Right ventricle myocardium superior (tissue), 1 donor: ENCODE measurements at regions not wholly inside any gene's neighbourhood (a gene's known extent, or its start where the extent isn't known, plus 50 kb on each side); places are given as distances from the start of the nearest gene placed in this dataset.

ENCODE experiments used
- ATAC-seq: fragments of 200-7000 bp; cut with Tn5 transposase; one replicate; pipeline ENCODE4 v1.9.1; 2020; ENCODE audit warnings: mild to moderate bottlenecking; ENCODE audit not compliant: poor library complexity
- DNase-seq: peaks from one replicate; pipeline ENCODE4 v3.0.0-alpha.2; 2020
- intact Hi-C: fragments of 100-400 bp; cut with DNase I; formaldehyde crosslinking; loops from one replicate; pipeline ENCODE4 v1.11.2; 2022
- donor health status: DM: no; HTN: yes; CAD: no; lungs with severe emphysema.

DNA sequence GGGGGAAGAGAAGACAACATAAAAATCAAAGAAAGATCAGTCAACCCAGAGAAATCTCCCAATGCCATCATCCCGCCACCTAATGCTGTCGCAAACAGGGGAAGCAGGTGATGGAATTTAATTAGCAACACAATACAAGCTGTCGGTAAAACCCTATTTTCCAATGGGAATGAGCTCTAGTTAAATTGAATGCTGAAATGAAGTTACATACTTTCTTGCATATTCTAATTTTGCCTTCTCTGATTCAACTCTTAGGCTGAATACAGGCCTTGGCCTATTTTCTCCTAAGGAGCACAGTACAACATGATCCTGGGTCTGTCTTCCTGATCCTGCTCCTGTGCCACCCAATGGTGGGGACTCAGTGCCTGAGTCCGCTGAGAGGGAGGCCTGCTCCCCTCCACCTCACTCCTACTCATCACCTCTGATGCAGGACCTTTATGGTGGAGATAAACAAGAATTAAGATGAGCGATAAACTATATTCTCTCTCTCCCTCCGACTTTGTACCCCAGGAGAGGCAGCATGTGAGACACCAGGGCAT, 238.8 kb downstream of the GXYLT1 start:
- DNase-seq = no peak
- intact Hi-C loops = no loop called here

DNA sequence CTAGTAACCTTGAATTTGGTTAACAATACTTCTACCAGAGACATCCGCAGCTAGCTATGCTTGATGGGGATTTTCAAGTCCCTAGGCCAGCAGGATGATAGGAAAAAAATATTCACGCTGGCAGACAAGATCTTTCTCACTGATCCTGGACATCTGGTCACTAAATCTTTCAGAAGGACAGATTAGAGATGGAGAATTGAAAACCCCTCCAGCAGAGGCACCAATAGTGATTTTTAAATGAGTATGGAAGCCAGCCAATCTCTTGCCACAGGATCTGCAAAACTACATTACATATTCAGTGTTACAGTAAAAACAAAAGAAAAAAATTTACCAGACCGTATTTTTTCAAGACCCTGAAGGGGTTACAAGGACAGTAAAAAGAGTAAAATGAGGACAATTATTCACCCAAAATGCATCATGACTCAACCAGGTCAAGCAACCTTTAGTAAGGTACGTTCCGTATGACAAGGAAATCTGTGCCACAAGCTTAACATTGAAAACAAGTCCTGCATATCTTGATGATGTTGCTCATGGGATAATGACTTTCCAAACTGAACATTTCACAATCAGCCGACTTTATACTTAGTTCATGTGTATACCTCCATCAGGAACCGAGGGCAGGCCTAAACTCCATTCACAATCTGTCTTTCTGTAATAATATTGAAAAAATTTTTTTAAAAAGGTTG, 239.5 kb downstream of the GXYLT1 start:
- no peak for DNase-seq
- ATAC-seq = no peak
- intact Hi-C loops = no loop called here

More for the DNA sequence above, 238.8 kb downstream of the GXYLT1 start:
- no peak for ATAC-seq

DNA sequence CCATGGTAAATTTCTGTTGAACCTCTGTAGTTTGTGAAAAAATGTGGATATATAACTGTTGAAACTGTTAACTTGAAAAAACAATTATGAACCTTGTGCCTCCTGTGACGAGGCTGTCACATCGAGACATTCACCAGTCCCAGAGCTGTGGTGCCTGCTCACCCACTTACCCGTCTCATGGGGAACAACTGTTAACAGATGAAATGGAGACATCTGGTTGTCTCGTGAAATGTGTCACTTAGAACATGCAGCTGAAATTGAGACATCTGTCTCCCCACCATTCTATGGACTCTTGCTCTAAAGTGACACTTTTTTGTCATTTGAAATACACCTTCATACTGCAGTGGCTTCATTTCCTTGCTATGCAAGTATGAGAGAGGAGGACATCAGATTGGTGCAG, 240.6 kb downstream of the GXYLT1 start:
- intact Hi-C loops = no loop called here
- no peak for DNase-seq
- ATAC-seq = no peak

DNA sequence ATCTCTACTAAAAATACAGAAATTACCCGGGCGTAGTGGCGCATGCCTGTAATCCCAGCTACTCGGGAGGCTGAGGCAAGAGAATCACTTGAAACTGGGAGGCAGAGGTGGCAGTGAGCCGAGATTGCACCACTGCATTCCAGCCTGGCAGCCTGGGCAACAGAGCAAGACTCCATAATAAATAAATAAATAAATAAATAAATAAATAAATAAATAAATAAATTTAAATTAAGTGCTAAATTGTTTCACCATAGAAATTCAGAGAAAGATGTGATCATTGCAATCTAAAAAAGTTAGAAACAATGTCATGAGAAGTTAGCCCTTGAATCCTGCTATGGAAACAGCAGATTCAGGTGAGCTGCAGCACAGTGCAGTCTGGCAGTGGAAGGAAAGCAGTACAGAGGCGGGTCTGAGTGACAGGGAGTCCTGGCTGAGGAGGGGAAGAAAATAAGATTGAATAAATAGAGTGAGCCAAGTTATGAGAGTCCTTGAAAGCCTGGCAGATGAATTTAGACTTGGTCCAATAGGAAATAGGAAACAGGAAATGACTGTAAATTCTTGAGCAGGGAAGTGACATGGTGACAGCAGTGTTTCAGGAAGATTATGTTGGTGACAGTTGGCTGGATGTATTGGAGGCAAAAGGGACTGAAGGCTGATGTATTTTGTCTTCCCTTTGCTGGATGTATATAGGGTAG, 241.5 kb downstream of the GXYLT1 start:
- ATAC-seq = no peak

DNA sequence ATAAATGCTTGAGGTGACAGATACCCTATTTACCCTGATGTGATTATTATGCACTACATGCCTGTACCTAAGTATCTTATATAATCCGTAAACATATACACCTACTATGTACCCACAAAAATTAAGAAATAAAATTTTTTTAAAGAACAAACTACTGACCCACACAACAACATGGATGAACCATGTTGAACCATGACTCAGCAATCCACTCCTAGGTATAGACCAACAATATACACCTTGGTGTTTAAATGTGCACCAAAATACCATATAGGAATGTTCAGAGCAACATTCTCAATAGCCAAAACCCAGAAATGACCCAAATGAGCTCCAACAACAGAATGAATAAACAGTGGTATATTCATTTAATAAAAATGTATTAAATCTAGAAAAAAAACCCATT, 245.1 kb downstream of the GXYLT1 start:
- DNase-seq (no peak), ATAC-seq (no peak)
- intact Hi-C loops = no loop called here

More for the DNA sequence above, 241.5 kb downstream of the GXYLT1 start:
- DNase-seq = no peak
- intact Hi-C loops = no loop called here

DNA sequence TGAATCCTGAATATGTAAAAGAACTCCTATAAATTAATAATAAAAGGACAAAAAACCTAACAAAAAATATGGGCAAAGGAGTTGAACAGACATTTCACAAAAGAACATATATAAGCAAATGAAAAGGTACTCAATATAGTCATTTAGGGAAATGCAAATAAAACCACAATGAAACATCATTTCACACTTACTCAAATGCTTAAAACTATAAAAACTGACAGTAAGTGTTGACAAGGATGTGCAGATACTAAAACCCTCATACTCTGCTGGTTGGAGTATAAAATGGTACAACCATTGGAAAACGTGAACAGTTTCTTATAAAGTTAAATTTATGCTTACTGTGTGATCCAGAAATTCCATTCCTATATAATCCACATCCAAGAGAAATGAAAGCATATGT, 247.1 kb downstream of the GXYLT1 start:
- ATAC-seq (no peak), DNase-seq (no peak)
- intact Hi-C loops = no loop called here

DNA sequence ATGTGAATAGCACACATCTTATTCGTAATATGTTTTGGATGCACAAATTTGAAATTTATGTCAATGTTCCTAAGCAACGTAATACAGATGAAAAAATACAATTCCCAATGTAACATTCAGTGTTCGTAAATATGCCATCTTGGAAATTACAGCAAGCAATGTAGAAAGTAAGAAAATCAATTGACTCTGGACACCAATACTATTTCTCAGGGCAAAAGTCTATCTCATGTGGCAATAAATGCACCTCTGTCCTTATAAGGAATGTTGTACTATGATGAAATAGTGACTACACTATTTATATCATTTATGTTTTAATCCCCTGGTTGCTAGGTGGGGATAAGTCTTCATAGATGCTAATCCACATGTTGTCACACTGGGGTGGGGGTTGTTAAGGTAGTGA, 251.2 kb downstream of the GXYLT1 start:
- intact Hi-C loops = no loop called here
- DNase-seq = no peak
- no peak for ATAC-seq

DNA sequence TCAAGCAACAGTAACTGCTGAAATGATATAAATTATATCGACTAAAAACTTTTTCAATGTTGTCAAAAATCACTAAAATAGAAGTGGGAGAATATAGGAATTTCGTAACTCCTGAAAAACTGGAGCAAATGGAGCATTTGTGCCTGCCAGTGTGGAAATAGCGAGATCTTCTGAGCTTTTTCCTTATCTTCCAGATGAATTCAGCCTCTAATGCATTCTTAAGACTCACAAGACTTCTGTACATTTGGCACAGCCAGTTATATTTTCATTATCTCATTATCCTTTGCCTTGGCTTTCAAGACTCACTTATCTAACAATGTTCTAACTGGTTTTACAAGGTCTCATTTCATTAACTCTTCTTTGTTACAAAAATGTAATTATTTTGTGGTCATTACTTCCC, 252.4 kb downstream of the GXYLT1 start:
- intact Hi-C loops = no loop called here
- no peak for DNase-seq
- ATAC-seq = no peak

DNA sequence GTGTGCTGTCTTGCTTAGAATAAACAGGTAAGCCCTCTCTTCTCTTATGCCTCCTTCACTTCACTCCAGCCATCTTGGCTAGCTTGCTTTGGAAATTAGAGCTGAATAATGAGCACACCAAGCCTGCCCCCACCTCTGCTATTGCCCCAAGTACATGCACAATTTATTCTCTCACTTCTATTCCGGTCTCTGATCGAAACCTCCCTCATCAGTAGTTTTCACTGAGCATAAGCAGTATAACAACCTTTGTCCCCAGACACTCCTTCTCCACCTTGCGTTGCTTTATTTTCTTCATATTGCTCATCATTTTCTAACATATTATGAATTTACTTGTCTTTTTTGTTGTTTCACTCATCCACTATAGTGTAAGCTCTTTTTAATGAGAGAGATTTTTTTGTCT, 253.4 kb downstream of the GXYLT1 start:
- intact Hi-C loops = no loop called here
- DNase-seq (no peak), ATAC-seq (no peak)

DNA sequence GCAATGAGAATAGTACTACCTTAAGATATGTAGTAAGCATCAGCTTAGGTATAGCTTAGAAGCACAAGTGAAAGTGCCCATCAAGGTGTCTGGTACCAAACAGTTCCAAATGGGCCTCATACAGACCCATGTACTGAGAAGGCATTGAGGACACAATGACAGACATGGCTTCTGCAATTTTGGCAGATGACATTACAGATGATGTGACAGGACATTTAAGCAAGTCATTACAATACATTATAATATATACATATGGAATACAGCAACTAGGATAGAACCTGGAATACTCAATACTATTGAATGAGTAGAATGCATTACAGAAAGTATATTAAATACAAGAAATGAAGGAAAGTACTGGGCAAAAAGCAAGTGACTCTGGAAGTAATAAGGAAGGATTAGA, 256.4 kb downstream of the GXYLT1 start:
- no peak for ATAC-seq
- no peak for DNase-seq
- intact Hi-C loops = no loop called here

DNA sequence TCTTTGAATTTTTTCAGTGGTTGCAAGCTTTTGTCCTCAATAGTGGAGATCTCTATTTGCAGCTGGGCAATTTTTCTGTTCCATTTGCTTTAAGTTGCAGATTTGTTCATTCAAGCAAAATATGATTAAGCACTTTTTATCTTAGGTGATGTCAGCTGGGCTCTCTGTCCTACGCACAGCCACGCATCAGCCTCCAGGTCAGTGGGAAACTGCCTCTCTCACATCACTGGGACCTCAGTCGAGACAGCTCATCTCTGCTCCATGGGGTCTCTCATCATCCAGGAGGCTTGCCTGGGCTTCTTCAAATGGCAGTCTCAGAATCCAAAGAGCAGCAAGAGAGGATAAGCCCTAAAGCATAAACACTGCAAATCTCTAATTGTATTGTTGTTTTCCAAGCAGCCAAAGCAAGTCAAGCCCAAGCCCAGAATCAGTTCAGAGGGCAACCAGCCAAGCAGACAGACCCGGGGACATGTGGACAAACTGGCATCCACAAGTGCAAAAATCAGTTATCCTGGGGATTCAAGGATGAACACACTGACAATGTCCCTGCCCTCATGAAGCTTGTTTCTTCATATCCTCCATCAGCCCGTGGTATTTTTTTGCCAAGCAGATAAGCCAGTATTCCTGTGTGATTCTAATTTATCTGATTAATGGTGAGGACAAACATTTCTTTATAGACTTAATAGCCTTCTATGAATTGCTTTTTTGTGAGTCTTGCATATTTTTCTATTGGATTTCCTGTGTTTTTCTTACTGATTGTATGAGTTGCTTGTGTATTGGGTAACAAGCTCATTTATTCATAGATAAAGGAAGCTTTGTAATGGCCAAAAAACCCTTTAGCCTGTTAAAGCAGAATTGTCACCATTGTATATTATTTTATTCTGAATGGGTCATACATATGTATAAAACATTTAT, 262.5 kb downstream of the GXYLT1 start:
- intact Hi-C loops = no loop called here
- ATAC-seq (no peak), DNase-seq (no peak)

DNA sequence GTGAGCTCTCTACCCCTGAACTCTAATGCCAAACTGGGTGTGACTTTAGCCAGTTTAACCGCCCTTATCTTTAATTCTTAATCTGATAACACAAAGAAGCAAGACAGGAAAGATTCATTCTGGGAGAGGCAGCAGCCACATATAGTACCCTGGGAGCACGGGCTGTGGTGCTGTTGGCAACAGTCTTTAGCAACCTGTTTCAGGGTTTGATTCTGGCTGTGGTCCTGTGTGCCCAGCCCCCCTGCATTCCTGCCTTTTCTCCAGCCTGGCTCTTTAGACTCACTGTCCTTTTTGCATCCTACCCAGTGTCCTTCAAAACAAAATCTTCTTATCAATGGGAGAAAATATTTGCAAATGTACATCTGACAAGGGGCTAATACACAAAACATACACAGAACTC, 275.2 kb downstream of the GXYLT1 start:
- intact Hi-C loops = no loop called here
- no peak for ATAC-seq

DNA sequence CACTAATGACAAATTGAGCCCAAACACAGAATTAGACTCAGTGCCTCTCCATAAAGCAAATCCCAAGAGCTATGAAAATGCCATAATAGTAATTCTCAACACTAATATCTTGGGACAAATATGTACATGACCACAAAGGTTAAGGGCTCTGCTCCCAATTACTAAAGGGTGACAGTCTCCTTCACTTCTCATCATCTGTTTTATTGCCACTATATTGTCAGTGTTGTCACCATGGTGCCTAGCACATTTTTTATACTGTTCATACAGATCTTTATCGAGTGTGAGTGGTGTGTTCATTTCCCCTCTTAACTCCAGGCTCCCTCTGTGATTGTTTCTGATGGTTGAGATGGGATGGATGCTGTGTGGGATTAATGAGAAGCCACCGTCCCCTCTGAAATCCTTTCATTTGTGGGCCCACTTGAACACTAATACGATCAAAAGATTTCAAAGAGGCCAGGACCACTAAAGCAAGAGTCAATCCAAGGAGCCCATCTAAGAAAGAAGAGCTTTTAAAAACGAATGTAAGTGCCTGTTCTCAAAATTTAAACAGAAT, 277.7 kb downstream of the GXYLT1 start:
- DNase-seq (no peak), ATAC-seq (no peak)
- intact Hi-C loops = no loop called here

More for the DNA sequence above, 275.2 kb downstream of the GXYLT1 start:
- no peak for DNase-seq

DNA sequence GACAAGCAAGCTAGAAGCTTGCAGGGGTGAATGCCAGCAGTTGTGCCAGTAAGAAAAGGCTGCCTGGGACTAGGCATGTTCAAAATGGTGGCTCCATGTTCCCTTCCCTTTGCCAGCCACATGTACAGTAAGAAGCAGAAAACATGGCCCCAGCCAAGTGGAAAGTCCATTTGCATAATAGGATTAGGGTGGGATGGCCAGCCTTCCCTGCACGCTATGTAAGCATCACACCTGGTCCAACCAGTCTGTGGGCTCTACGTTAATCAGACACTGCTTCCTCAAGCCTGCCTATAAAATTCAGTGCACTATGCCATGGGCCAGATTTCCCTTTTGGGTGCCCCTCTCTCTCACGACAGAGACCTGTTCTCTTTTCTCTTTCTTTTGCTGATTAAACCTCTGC, 288.4 kb downstream of the GXYLT1 start:
- intact Hi-C loops = no loop called here
- no peak for DNase-seq

DNA sequence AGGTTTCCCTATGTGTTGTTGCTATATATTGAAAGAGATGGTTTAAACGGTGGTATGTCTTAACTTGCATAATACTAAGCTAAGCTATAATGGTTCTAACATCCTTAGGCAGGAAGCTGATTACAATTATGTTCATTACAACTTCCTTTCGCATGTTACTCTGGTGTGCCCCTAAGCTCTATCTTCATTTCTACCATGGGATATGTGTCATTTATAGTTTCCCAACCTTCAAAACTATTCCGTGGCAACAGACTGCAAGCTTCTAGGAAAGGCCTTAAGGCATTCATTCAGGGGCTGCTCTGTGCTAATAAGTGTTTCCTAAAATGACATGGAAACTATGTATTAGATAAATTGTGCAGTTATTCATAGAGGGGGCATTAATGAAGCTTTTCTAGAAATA, 294.6 kb downstream of the GXYLT1 start:
- DNase-seq (no peak), ATAC-seq (no peak)
- intact Hi-C loops = no loop called here

More for the DNA sequence above, 288.4 kb downstream of the GXYLT1 start:
- no peak for ATAC-seq

DNA sequence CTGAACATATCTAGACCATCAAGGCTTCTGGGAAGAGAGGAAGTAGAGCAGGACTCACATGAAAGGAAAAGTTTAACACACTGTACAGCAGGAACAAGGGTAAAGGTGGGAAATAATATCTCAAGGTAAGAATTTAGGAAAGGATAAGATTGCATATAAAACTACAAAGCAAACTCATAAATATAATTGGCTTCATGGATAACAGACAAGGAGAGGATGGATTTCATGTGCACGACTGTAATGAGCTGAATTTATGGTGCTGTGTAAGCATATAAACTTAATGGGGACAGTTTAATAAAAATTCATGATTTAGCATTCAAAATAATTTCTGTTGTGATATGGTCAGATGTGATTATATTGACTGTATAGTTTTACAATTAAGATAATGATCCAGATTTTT, 298.0 kb downstream of the GXYLT1 start:
- no peak for ATAC-seq
- intact Hi-C loops = no loop called here
- DNase-seq = no peak

DNA sequence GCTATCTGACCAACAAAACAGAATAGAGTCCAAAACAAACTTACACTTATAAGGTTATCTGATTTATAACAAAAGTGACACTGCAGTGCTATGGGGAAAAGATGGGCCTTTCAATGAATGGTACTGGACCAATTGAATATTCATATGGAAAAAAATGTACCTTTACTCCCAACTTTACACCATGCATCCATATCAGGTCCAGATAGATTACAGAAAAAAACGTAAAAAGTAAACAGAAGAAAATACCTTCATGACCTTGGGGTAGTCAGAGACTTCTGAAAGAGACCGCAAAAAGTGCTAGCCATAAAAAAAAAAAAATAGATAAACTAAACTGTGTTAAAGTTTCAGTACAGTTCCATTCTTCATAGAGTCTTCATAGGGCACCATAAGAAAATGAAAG, 308.3 kb downstream of the GXYLT1 start:
- intact Hi-C loops = no loop called here
- ATAC-seq (no peak), DNase-seq (no peak)

DNA sequence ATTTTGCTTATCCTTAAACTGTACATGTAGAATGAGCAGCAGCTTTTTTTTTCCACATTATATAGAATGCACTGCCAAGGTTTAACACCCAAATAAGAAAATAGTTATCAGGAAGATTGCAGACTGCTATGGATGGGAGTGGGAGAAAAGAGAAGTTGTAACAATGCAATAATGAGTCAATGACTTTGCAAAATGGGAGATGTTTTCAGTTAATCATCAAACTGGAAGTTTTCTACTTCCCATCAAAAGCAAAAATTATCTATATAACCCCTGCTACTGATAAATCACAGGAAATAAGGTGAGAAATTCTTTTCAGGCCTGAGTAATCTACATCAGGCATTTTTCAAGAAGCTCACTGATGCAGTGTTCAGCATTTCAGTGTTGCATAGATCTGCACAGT, 309.1 kb downstream of the GXYLT1 start:
- intact Hi-C loops = no loop called here
- no peak for DNase-seq

DNA sequence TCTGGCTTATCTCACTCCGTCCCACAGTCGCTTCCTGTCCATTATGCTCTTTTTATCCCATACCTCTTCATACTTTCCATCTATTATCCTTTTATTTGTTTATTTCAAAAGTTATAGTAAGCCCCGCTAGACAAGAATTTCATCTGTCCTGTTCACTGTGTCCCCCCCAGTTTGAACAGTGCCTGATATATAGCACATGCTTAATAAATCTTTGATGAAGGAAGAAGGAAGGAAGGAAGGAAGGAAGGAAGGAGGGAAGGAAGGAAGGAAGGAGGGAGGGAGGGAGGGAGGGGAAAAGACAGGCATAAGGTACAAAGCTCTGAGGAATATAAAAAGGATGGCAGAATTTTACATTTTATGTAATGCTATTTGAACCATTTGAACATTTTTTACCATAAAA, 324.7 kb downstream of the GXYLT1 start:
- intact Hi-C loops = no loop called here
- DNase-seq (no peak), ATAC-seq (no peak)

More for the DNA sequence above, 309.1 kb downstream of the GXYLT1 start:
- no peak for ATAC-seq
